Right lobe of liver (tissue), 6 donors: ENCODE measurements at regions not wholly inside any gene's neighbourhood (a gene's known extent, or its start where the extent isn't known, plus 50 kb on each side); places are given as distances from the start of the nearest gene placed in this dataset.

Experiments
- ATAC-seq, 4 donors: fragments of 200-7000 bp; cut with Tn5 transposase; one replicate each; pipeline ENCODE4 v1.9.1; 2020; ENCODE audit warnings: mild to moderate bottlenecking in 4 of 4, moderate library complexity in 4 of 4
- DNase-seq, 3 donors: peaks; one replicate each; pipeline ENCODE4 v3.0.0-alpha.2; 2020
- H3K27ac ChIP-seq, 3 donors: fragments of 200-600 bp; one replicate each; pipeline ENCODE4 v1.8.0; 2022
- H3K27me3 ChIP-seq, 2 donors: fragments of 200-600 bp; one replicate each; pipeline ENCODE4 v1.8.0; 2022
- H3K36me3 ChIP-seq, 4 donors: fragments of 200-600 bp; sonication (generic) in 1 of 4; one replicate each; pipeline versions ENCODE4 v1.5.1 to v1.8.0; 2017 to 2022; ENCODE audit warnings: control low read depth in 1 of 4
- H3K4me1 ChIP-seq, 4 donors: fragments of 200-600 bp; sonication (generic) in 1 of 4; one replicate each; pipeline versions ENCODE4 v1.5.1 to v1.8.0; 2017 to 2022; ENCODE audit warnings: control low read depth in 1 of 4
- H3K4me3 ChIP-seq, 3 donors: fragments of 200-600 bp; one replicate each; pipeline ENCODE4 v1.8.0; 2022
- H3K9me3 ChIP-seq, 4 donors: fragments of 200-600 bp; sonication (generic) in 1 of 4; one replicate each; pipeline versions ENCODE4 v1.5.1 to v1.8.0; 2017 to 2022; ENCODE audit warnings: control low read depth in 1 of 4
- POLR2A ChIP-seq: fragments of 450-650 bp; IDR thresholded peaks from one replicate; pipeline ENCODE4 v1.6.1; 2017; ENCODE audit warnings: antibody characterized with exemption, mild to moderate bottlenecking
- WGBS: methylation state at CpG from one replicate; pipeline ENCODE4 v1.1.6; 2018; ENCODE audit warnings: low coverage, low lambda C conversion rate; ENCODE audit not compliant: insufficient coverage; ENCODE audit errors: missing lambda C conversion rate; 5-methylcytosine and 5-hydroxymethylcytosine counted together
- intact Hi-C, 2 donors: fragments of 100-400 bp; cut with DNase I; formaldehyde crosslinking; loops; one replicate each; pipeline versions ENCODE4 v1.11.2 to v1.14.1; 2022
- TF ChIP-seq, protein P1 (sequence below), 4 donors: fragments of 200-600 bp in 3 of 4; fragments of 450-650 bp in 1 of 4; IDR thresholded peaks; one replicate each; pipeline versions ENCODE4 v1.5.1 to v1.8.0; 2016 to 2022; ENCODE audit warnings: antibody characterized with exemption in 4 of 4, mild to moderate bottlenecking in 2 of 4
- donor health status: DM: no; HTN: yes; CAD: no.
- donor health status: DM: no; HTN: no; CAD: no.
- donor health status: DM: no; HTN: no; CAD: no.
- donor health status: DM: no; HTN: yes; CAD: no.
- donor health status: DM: no; HTN: yes; CAD: no.

DNA sequence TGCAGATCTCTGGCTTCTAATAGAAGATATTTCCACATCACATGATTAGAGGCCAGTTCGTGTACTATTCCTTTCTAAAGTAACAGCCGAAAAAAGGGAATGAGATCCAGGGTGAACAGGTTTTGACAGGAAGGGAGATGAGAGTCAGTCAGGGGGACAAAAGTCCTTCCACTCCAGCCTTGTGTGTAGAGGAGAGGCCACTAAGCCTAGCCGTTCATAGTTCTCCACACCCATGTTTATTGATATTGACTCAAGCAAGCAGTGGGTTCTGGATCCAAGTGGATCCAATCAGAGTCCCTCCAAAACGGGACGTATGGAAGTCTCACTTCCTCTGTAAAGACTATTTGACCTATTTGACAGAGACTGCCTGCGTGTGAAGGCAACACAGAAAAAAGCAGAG lies 80.4 kb upstream of the LRIG1 start:
- intact Hi-C loops, result no loop called here
- Histone ChIP-seq H3K27ac (no peak overlapping the region), H3K4me3 (no peak overlapping the region), H3K36me3 (no peaks in the 10 kb centered on the region), H3K27me3 (no peaks in the 10 kb centered on the region), H3K9me3 (no peaks in the 10 kb centered on the region), H3K4me1 (no peaks in the 10 kb centered on the region)
- TF ChIP-seq, protein P1, sequence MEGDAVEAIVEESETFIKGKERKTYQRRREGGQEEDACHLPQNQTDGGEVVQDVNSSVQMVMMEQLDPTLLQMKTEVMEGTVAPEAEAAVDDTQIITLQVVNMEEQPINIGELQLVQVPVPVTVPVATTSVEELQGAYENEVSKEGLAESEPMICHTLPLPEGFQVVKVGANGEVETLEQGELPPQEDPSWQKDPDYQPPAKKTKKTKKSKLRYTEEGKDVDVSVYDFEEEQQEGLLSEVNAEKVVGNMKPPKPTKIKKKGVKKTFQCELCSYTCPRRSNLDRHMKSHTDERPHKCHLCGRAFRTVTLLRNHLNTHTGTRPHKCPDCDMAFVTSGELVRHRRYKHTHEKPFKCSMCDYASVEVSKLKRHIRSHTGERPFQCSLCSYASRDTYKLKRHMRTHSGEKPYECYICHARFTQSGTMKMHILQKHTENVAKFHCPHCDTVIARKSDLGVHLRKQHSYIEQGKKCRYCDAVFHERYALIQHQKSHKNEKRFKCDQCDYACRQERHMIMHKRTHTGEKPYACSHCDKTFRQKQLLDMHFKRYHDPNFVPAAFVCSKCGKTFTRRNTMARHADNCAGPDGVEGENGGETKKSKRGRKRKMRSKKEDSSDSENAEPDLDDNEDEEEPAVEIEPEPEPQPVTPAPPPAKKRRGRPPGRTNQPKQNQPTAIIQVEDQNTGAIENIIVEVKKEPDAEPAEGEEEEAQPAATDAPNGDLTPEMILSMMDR (IDR thresholded peaks at IDR 0.05), result no peak
- no peak for TF ChIP-seq POLR2A
- 67% methylated on average over 6 of the region's 6 CpGs for WGBS
- ATAC-seq (no peak), DNase-seq (no peak)

DNA sequence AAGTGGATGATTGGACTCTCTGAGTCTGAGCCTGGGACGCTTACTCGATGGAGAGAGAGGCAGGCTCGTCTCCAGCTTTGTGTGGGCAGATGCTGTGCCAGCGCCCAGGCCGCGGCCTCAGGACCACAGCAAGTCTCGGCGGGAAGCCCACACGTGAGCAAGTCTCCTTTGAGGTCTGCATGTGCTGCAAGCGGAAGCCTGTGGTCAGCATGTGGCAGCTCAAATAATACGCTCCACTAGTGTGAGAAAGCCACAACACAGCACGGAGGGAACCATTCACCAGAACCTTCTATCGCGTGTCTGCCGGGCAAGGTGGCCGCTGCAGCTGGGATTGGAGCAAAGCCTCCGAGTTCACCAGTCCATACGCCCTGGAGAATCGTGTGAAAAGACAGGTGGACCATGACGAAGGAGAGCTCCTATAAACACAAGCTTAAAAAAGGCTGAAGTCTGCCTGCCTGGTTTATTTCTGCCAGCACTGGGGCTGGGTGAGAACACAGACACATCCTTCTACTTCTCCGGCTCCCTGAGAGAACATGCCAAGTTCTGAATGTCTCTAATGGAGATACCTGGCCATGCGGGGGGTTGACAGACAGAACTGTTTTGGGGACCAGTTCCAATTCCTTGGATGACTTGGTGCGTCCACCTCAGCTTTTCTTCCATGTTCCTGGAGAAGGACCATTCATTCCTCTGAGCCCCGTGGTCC lies 82.0 kb upstream of the LRIG1 start:
- ATAC-seq, result peak in 2 of 4 donors; percentile 22 to 23
- Histone ChIP-seq H3K4me1 (peaks cover 0 to 15% (median 3%) of the 10 kb centered on the region in 4 donors), H3K27me3 (no peaks in the 10 kb centered on the region), H3K9me3 (no peaks in the 10 kb centered on the region), H3K36me3 (no peaks in the 10 kb centered on the region), H3K27ac (no peak overlapping the region), H3K4me3 (no peak overlapping the region)
- TF ChIP-seq POLR2A, result no peak
- TF ChIP-seq, protein P1 (IDR thresholded peaks at IDR 0.05), result no peak
- DNase-seq, result no peak
- intact Hi-C loops, result no loop called here
- 80% methylated on average over 11 of the region's 24 CpGs for whole genome bisulfite sequencing

GRCh38 chr3:66583424-66584040 lies 82.7 kb upstream of the LRIG1 start:
- no peak for TF ChIP-seq POLR2A
- TF ChIP-seq, protein P1 (IDR thresholded peaks at IDR 0.05), result no peak
- intact Hi-C loops, result no loop called here
- H3K27ac ChIP-seq, result no peak overlapping the region
- 90% methylated on average over 4 of the region's 4 CpGs for WGBS
- no peaks in the 10 kb centered on the region for H3K9me3 ChIP-seq
- DNase-seq (no peak), ATAC-seq (no peak)
- peaks cover 0 to 21% (median 4%) of the 10 kb centered on the region in 4 donors for H3K4me1 ChIP-seq
- H3K4me3 ChIP-seq, result no peak overlapping the region
- no peaks in the 10 kb centered on the region for H3K36me3 ChIP-seq
- H3K27me3 ChIP-seq, result no peaks in the 10 kb centered on the region

GRCh38 chr3:66585520-66586095 lies 84.8 kb upstream of the LRIG1 start:
- no peaks in the 10 kb centered on the region for H3K9me3 ChIP-seq
- intact Hi-C loops, result no loop called here
- 36% methylated on average over 1 of the region's 1 CpG for WGBS
- ATAC-seq (no peak), DNase-seq (no peak)
- no peak overlapping the region for H3K4me3 ChIP-seq
- no peak overlapping the region for H3K27ac ChIP-seq
- TF ChIP-seq POLR2A, result no peak
- no peaks in the 10 kb centered on the region for H3K27me3 ChIP-seq
- H3K36me3 ChIP-seq, result no peaks in the 10 kb centered on the region
- peaks cover 0 to 25% (median 5%) of the 10 kb centered on the region in 4 donors for H3K4me1 ChIP-seq

DNA sequence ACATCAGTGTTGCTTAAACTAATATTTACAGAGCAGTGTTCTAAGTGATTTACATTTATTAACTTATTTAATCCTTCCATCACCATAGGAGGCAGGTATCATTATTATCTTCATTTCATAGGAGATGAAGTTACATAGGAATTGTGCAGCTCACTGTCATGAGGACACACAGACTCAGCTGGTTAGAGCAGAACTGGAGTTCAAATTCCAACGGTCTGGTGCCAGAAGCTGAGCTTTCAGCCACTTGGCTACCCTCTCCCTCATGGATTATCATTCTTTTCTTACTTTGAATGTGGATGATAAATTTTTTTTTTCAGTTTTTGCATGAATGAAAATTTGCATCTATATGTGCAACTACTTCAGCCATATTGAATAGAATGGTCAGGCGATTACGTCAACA lies 86.0 kb upstream of the LRIG1 start:
- Histone ChIP-seq H3K27me3 (no peaks in the 10 kb centered on the region), H3K27ac (no peak overlapping the region), H3K9me3 (no peaks in the 10 kb centered on the region), H3K36me3 (no peaks in the 10 kb centered on the region), H3K4me1 (peaks cover 0 to 25% (median 5%) of the 10 kb centered on the region in 4 donors), H3K4me3 (no peak overlapping the region)
- TF ChIP-seq, protein P1 (IDR thresholded peaks at IDR 0.05), result no peak
- TF ChIP-seq POLR2A, result no peak
- 78% methylated on average over 3 of the region's 3 CpGs for WGBS
- DNase-seq, result peak in 1 of 3 donors; percentile 63
- peak; percentile 59 to 78 (median 64) for ATAC-seq
- intact Hi-C loops, result no loop called here
